ENCODE measurements at regions not wholly inside any gene's neighbourhood (a gene's known extent, or its start where the extent isn't known, plus 50 kb on each side); places are given as distances from the start of the nearest gene placed in this dataset.

GRCh38 chr2:195006856-195007255 lies 650.2 kb upstream of the SLC39A10 start:
- DNase-seq: no peak
- no peaks in the 10 kb centered on the region for H3K36me3 Mint-ChIP-seq
- no peak overlapping the region for H3K4me3 Mint-ChIP-seq
- H3K27ac Mint-ChIP-seq: no peak overlapping the region
- no peaks in the 10 kb centered on the region for H3K9me3 Mint-ChIP-seq
- no peaks in the 10 kb centered on the region for H3K4me1 Mint-ChIP-seq
- H3K27me3 Mint-ChIP-seq: no peaks in the 10 kb centered on the region

- H3K4me1 Mint-ChIP-seq: no peaks in the 10 kb centered on the region
- no peaks in the 10 kb centered on the region for H3K9me3 Mint-ChIP-seq
- H3K4me3 Mint-ChIP-seq: no peak overlapping the region
- H3K36me3 Mint-ChIP-seq: no peaks in the 10 kb centered on the region
- no peak overlapping the region for H3K27ac Mint-ChIP-seq
- DNase-seq: no peak
- no peaks in the 10 kb centered on the region for H3K27me3 Mint-ChIP-seq
Measured at GRCh38 chr2:195003881-195004471, 653.0 kb upstream of the SLC39A10 start.

- no peaks in the 10 kb centered on the region for H3K36me3 Mint-ChIP-seq
- H3K27ac Mint-ChIP-seq: no peak overlapping the region
- H3K4me1 Mint-ChIP-seq: no peaks in the 10 kb centered on the region
Measured at GRCh38 chr2:195001924-195002323, 655.1 kb upstream of the SLC39A10 start.

GRCh38 chr2:194999771-195000170 lies 657.3 kb upstream of the SLC39A10 start:
- Mint-ChIP-seq H3K4me3 (no peak overlapping the region), H3K27ac (no peak overlapping the region), H3K9me3 (no peaks in the 10 kb centered on the region), H3K4me1 (no peaks in the 10 kb centered on the region), H3K27me3 (no peaks in the 10 kb centered on the region), H3K36me3 (no peaks in the 10 kb centered on the region)
- no peak for DNase-seq

More at GRCh38 chr2:195001924-195002323, 655.1 kb upstream of the SLC39A10 start:
- no peak for DNase-seq
- Mint-ChIP-seq H3K4me3 (no peak overlapping the region), H3K27me3 (no peaks in the 10 kb centered on the region), H3K9me3 (no peaks in the 10 kb centered on the region)

GRCh38 chr2:194992648-194993047 lies 664.4 kb upstream of the SLC39A10 start:
- Mint-ChIP-seq H3K27me3 (no peaks in the 10 kb centered on the region), H3K4me1 (no peaks in the 10 kb centered on the region), H3K36me3 (no peaks in the 10 kb centered on the region), H3K9me3 (no peaks in the 10 kb centered on the region), H3K27ac (no peak overlapping the region), H3K4me3 (no peak overlapping the region)
- DNase-seq: no peak

GRCh38 chr2:194985258-194985657 lies 671.8 kb upstream of the SLC39A10 start:
- Mint-ChIP-seq H3K27me3 (no peaks in the 10 kb centered on the region), H3K4me1 (peaks cover 1% of the 10 kb centered on the region), H3K27ac (no peak overlapping the region), H3K4me3 (no peak overlapping the region), H3K9me3 (peaks cover 19% of the 10 kb centered on the region), H3K36me3 (peaks cover 2% of the 10 kb centered on the region)
- no peak for DNase-seq

- no peak for DNase-seq
- H3K27me3 Mint-ChIP-seq: peaks cover 2% of the 10 kb centered on the region
- H3K9me3 Mint-ChIP-seq: peaks cover 21% of the 10 kb centered on the region
- H3K4me1 Mint-ChIP-seq: no peaks in the 10 kb centered on the region
- H3K4me3 Mint-ChIP-seq: no peak overlapping the region
- no peak overlapping the region for H3K27ac Mint-ChIP-seq
- no peaks in the 10 kb centered on the region for H3K36me3 Mint-ChIP-seq
Measured at GRCh38 chr2:194962254-194962653, 694.8 kb upstream of the SLC39A10 start.

GRCh38 chr2:194954218-194954617 lies 702.8 kb upstream of the SLC39A10 start:
- Mint-ChIP-seq H3K4me3 (no peak overlapping the region), H3K36me3 (no peaks in the 10 kb centered on the region), H3K27ac (no peak overlapping the region), H3K4me1 (no peaks in the 10 kb centered on the region), H3K9me3 (peaks cover 5% of the 10 kb centered on the region), H3K27me3 (peaks cover 3% of the 10 kb centered on the region)
- no peak for DNase-seq

GRCh38 chr2:194946826-194947225 lies 710.2 kb upstream of the SLC39A10 start:
- Mint-ChIP-seq H3K4me3 (no peak overlapping the region), H3K4me1 (no peaks in the 10 kb centered on the region), H3K27me3 (no peaks in the 10 kb centered on the region), H3K9me3 (no peaks in the 10 kb centered on the region), H3K27ac (no peak overlapping the region), H3K36me3 (no peaks in the 10 kb centered on the region)
- DNase-seq: no peak

GRCh38 chr2:194938066-194938465 lies 719.0 kb upstream of the SLC39A10 start:
- Mint-ChIP-seq H3K27ac (no peak overlapping the region), H3K27me3 (peaks cover 4% of the 10 kb centered on the region), H3K36me3 (no peaks in the 10 kb centered on the region), H3K4me1 (no peaks in the 10 kb centered on the region), H3K4me3 (no peak overlapping the region), H3K9me3 (peaks cover 8% of the 10 kb centered on the region)
- DNase-seq: no peak

GRCh38 chr2:194927489-194927888 lies 729.5 kb upstream of the SLC39A10 start:
- Mint-ChIP-seq H3K4me1 (no peaks in the 10 kb centered on the region), H3K9me3 (no peaks in the 10 kb centered on the region), H3K4me3 (no peak overlapping the region), H3K36me3 (no peaks in the 10 kb centered on the region), H3K27me3 (no peaks in the 10 kb centered on the region), H3K27ac (no peak overlapping the region)
- no peak for DNase-seq

- no peak overlapping the region for H3K27ac Mint-ChIP-seq
- no peaks in the 10 kb centered on the region for H3K36me3 Mint-ChIP-seq
- H3K4me1 Mint-ChIP-seq: no peaks in the 10 kb centered on the region
- no peaks in the 10 kb centered on the region for H3K27me3 Mint-ChIP-seq
- H3K4me3 Mint-ChIP-seq: no peak overlapping the region
- no peaks in the 10 kb centered on the region for H3K9me3 Mint-ChIP-seq
- DNase-seq: no peak
Measured at GRCh38 chr2:194926873-194927272, 730.2 kb upstream of the SLC39A10 start.

GRCh38 chr2:194925742-194926141 lies 731.3 kb upstream of the SLC39A10 start:
- no peak overlapping the region for H3K27ac Mint-ChIP-seq
- DNase-seq: no peak
- no peaks in the 10 kb centered on the region for H3K4me1 Mint-ChIP-seq
- no peaks in the 10 kb centered on the region for H3K9me3 Mint-ChIP-seq
- H3K36me3 Mint-ChIP-seq: no peaks in the 10 kb centered on the region
- H3K4me3 Mint-ChIP-seq: no peak overlapping the region
- H3K27me3 Mint-ChIP-seq: no peaks in the 10 kb centered on the region

- DNase-seq: no peak
- Mint-ChIP-seq H3K4me1 (no peaks in the 10 kb centered on the region), H3K27ac (no peak overlapping the region), H3K36me3 (no peaks in the 10 kb centered on the region), H3K4me3 (no peak overlapping the region), H3K9me3 (no peaks in the 10 kb centered on the region), H3K27me3 (no peaks in the 10 kb centered on the region)
Measured at GRCh38 chr2:194917519-194917918, 739.5 kb upstream of the SLC39A10 start.

GRCh38 chr2:194915485-194915884 lies 741.5 kb upstream of the SLC39A10 start:
- Mint-ChIP-seq H3K4me3 (no peak overlapping the region), H3K9me3 (no peaks in the 10 kb centered on the region), H3K27me3 (no peaks in the 10 kb centered on the region), H3K27ac (no peak overlapping the region), H3K4me1 (no peaks in the 10 kb centered on the region), H3K36me3 (no peaks in the 10 kb centered on the region)
- DNase-seq: no peak

GRCh38 chr2:194907569-194907968 lies 749.5 kb upstream of the SLC39A10 start:
- DNase-seq: no peak
- Mint-ChIP-seq H3K9me3 (no peaks in the 10 kb centered on the region), H3K36me3 (peaks cover 1% of the 10 kb centered on the region), H3K4me3 (no peak overlapping the region), H3K4me1 (no peaks in the 10 kb centered on the region), H3K27me3 (no peaks in the 10 kb centered on the region), H3K27ac (no peak overlapping the region)
